Stimulated activated CD4-positive, alpha-beta T cell treated with anti-CD3 and anti-CD28 coated beads, TNF-alpha, amount 100 ng/mL, for 24 hours (primary cell): ENCODE measurements at regions not wholly inside any gene's neighbourhood (a gene's known extent, or its start where the extent isn't known, plus 50 kb on each side); places are given as distances from the start of the nearest gene placed in this dataset.
"Not testable (repeated sequence)": the region's sequence is repeated elsewhere in the genome, so short reads cannot be mapped to it uniquely, and the experiment has no call there.

Experiments
- DNase-seq, 3 experiments: peaks; one replicate each; pipeline ENCODE4 v3.0.0-alpha.2; 2020; ENCODE audit warnings: low read depth in 3 of 3

DNA sequence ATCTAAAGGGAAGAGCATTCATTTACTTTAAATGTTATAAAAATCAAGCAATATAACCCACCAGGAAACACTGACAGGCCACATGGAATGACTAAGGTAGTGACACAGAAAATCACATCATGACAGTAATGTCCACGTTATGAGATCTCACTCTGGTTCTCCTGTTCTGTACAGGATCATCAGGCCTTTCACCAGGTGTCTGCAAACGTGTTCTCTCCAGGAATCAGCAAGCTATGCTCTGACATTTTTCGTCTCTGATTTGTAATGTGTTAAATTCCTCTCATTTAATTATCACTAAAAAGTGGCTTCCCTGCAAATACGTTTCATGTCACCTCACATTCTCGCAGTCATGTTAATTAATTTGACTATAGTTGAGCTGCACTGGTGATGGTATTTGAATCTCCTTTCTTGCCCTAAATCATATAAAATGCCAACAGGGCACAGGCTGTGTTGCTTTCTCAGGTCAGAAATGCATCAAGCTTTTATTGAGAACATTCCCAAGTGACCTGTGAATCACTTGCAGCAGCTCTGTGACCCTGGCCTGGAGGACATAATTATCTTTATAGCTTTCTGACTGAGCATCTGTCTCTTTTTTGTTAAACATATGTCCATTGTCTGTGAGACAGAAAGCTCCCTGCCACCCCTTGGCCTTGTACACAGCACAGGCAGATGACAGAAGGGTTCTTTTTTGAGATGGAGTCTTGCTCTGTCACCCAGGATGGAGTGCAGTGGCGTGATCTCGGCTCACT is 196.2 kb downstream of the DIRAS2 start:
- no peak for DNase-seq

DNA sequence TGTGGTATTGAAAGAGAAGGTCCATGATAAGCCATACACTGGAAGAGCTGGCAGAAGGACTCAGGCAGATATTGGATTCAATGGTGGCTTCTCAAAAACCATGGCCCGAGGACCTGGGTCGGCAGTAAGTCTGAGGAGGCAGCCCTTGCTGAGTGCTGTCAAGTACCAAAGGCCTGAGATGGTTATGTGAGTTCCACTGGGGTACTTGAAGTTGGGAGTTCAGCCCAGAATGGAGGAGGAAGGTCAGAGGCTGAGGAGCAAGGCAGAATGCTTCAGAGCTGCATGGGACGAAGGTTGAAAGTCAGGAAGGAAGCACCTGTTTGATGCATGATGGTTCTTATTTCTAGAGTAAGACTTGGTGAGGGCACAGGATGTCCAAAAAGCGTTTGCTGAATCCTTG is 194.9 kb downstream of the DIRAS2 start:
- DNase-seq, result no peak

DNA sequence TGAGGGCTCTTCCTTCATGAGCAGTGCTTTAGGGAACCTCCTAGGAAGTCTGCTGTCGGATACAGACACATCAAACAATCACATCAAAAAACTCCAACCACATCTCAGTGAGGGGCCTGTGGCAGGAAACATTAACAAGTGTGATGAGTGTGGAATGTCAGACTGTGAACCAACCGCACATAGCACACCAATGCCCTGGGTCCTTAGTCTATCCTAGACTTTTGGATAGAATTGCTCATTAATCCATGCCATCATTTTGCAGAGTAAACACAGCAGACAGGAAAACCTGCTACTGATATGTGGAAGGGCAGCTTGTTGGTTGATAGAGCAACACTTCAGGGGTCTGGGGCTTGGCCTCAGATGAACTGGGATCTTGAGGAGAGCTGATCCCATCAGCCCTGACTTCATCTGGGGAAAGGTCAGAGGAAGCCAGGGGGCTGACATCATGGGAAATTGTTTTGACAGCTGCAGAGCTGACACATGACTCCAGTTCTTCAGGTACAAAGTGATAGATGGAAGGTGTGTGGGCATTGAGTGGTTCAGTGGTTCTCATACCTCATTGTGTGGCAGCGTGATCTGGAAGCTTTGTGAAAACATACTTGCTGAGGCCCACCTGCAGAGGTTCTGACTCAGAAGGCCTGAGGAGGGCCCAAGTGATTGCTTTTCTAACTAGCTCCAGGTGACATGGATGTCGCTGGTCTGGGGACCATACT is 193.3 kb downstream of the DIRAS2 start:
- no peak for DNase-seq

DNA sequence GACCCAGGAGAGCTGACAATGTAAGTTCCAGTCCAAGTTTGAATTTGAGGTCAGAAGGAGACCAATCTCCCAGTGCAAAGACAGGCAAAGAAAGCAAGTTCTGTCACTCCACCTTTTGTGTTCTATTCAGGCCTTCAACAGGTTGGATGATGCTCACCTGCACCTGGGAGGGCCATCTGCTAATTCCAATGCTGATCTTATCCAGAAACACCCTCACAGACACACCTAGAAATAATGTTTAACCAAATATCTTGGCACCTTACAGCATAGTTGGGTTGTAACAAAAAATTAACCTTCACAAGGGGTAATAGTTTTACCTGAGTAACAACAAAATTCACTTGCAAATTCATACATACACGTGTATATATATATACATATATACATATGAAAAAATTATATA is 190.8 kb downstream of the DIRAS2 start:
- no peak for DNase-seq

DNA sequence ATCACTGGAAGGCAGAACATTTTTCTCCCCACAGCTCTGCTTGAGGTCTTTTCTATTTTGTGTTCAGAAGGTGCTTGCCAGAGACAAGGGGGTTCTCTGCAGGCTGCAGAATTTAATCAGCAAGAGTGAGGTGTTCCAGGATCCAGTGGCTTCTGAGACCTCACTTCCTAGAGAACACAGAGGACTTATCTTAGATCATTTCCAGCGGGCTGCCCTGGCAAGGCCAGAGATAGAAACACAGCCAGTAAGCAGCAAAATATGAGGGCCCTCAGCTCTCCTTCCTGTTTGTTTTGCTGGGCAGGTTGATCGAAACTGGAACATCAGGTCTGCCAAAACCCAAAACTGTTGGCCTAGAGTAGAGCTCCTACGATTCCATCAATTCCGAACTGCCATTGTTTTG is 187.3 kb downstream of the DIRAS2 start:
- DNase-seq, result no peak

DNA sequence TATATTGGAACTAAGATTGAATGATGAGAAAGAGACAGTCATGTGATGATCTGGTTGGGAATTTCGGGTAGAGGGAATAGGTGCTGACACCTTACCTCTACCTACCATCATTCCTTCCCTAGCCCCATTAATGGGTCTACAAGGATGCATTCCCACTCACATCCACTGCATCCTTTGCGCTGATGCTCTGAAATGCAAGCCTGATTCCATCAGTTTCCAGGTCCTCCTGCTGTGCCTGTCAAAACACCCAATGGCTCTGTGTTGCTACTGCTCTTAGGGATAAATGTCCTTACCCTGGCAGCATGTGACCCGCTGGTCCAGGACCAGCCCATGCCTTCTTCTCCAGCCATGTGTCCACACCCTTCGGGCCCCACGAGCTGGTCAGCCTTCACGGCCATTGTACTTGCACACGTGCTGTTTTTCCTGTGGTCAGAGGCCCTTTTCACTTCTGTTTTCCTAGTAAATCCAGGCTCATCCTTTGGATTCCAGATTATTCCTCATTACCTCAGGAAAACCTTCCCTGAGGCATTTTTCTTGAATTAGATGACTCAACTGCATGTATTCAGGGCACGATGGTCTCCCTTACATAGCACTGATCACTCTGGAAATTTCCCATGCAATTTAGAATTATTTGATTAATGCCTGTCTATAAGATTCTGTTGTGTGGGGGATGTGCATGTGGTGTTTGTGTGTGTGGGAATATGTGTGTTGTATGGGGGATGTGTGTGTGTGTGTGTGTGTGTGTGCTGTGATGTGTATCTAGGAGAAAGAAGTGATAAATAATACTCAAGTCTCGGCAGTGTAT is 185.0 kb downstream of the DIRAS2 start:
- no peak for DNase-seq

DNA sequence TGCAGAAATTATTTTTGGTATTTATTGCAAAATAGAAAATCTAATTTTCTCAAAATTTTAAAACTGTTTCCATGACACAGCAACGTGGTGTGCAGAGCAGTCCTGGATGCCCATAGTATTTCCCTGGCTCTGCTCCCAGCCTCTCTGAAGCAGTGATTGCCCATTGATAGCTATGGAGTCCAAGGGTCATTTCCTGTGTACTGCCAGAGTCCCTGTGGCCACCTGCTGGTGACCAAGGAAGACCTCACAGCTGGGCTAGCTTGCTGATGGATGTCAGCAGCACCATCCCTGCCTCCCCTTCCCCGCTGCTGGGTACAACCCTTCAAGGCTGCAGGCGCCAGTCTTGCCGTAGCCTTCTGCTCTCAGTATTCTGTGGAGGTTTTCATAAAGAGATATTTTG is 184.1 kb downstream of the DIRAS2 start:
- DNase-seq, result no peak

DNA sequence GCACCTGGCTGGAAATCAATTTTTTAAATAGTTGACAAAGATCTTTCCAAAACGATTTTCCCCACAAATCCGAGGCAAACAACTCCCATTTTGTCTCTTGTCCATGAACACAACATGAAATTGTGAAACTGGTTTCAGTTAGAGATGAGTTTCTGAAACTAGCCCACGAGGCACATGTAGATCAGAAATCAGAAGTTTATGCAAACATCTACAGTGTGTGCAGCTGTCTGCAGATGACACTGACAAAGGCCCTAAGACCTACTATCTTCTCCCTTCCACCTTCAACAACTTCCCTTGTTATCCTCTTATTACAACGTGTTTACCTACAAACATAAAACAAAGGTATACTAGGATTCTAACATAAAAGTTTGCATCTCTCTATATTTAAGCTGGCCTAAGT is 183.3 kb downstream of the DIRAS2 start:
- DNase-seq, result no peak

DNA sequence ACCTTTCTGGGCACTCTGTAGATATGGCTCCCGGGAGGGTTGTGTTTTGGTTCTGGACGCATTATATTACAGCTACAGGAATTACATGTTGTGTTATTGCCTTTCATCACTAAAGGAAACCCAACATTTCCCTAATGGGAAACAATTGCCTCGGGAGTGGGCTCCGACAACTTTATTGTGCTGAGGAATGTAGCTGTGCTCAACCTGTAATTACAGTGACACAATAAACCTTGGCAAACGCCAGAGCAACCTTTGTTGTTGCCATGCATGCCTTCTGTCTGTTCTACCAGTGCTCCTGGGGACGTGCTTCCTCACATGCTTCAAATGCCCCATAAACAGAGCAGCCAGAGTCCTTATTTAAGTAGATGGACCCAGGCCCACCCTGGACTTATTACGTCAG is 182.4 kb downstream of the DIRAS2 start:
- DNase-seq, result no peak

DNA sequence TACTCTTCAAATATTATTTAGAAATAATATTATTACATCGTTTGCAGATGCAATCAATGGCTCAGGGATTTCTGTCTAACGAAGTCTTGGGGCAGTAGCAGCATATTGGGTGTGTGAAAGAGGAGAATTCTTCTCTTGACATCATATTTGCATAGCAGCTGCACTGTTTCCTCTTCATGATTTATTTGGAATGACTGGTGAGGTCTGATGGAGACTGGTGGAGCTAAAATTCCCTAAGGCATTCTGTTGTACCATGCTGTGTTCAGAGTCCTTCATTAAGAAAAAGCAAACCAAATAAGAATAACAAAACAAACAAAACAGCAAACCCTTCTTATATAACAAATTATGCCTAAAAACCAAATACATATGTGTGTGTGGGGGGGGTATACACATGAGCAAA is 177.6 kb downstream of the DIRAS2 start:
- DNase-seq, result no peak

DNA sequence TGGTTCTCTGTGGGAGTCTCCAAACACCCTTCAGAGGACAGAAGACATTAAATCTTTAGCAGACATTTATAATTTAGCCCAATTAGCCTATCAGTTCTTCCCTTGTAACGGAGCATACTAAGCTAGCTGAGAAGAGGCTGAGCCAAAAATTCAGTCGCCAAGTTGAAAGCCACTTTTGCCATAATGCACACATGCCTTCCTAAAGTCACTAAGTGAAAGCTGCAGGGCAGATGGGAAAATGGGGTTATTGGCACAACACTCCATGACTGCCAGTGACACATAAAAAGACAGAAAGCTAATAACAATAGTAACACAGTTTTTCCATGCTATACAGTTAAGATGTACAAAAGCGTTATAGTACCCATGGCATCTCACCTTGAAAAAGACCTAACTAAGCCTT is 176.2 kb downstream of the DIRAS2 start:
- DNase-seq, result no peak

DNA sequence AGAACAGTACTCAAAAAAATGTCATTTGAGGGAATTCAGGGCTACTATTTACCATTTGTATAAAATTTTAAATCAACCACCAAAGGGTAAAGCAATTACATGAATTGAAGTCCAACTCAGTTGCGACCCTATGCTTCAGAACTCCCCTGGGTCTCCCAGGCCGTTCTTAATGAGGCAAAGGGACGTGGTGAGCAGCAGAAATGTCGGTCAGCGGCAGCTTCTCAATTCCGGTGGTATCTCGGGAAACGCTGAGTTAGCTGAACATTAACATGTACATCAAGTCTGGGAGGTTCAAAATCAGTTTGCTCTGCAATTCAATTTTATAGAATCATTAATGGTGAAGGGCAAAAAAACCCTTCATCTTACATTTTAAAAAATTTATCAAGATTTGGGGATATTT is 173.2 kb downstream of the DIRAS2 start:
- no peak for DNase-seq

DNA sequence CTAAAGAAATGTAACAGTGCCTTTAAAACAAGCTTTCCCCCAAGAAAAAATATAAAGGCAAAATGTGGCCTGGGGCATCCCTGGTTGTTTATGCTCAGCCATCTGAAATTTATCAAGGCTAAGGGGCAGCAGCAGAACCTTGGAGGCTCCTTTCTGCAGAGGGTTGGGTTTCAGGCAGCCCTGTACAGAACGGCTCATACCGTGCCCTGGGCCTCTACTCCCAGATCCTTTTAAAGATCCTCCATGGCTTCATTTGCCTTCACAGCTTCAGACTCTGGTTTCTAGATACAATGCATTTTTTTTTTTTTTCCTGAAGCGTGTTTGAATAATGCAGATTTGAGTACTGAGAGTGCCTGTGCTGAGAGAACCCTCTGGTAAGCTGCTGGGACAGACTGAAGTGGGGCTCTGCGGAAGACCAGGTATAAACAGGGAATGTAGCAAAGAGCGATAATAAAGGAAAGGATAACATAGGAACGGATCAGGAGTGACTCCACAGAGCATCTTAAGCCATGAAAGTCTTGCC is 172.7 kb downstream of the DIRAS2 start:
- DNase-seq, result no peak

DNA sequence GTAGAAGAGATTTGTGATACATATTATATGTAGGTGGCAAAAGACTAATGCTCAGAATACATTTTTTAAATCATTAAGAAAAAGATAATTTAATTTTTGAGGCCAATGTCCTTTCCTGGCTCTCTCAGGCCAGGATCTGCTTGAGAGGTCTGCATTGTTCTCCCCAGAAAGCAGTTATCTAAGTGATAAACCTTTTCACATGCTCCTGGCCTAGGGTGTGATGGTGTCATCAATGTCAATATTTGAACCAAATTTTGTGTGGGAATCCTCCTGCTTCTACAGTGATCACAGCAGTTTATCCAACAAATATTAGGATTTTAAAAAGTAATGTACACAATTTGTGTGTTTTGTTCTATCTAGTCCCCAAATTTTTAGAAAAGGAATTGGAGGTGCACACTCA is 166.6 kb downstream of the DIRAS2 start:
- DNase-seq, result no peak

DNA sequence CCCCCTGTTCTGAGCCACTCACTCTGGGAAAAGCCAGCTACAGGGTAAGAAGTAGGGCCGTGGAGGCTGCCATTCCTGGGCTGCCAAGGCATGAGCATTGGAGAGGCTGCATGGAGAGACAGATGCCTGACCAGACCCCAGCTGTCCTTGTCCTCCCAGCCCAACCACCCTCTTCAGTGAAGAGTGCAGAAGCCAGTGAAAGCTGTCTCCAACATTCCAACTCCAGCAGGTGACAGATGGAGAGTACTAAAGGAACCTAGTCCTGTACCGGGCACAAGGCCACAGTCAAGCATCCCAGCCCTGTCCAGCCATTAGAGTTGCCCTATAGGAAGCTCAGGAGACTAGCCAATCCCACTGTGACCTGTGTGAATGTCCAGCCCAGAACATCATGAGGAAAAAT is 165.1 kb downstream of the DIRAS2 start:
- DNase-seq, result no peak

DNA sequence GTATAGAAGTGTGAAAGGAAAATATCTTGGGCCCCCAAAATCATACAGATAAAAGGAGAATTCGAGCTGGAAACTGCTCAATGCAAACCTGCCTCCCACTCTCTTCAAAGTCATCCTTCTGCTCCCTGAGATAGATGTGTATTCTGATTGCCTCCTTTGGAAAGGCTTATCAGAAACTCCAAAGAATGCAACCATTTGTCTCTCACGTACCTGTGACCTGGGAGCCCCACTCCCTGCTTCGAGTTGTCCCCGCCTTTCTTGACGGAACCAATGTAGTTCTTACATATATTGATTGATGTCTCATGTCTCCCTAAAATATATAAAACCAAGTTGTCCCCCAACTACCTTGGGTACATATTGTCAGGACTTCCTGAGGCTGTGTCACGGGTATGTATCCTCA is 163.8 kb downstream of the DIRAS2 start:
- no peak for DNase-seq

DNA sequence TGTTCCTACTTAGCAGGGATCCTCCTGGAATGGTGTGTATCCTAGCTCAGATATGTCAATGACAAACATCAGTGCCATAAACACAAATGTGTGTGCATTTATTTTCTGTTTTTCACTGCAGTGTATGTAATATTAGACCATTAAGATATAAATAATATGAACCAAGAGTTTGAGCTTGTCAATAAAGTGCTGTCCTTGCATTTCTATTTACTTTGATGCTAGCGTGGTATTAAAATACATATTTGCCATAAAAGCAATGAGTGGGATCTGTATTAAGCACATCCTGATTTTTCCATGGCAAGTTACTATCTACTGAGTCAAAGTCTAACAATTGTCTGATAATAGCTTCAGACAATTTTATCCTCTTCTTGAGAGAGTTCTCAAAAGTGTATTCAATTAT is 157.6 kb downstream of the DIRAS2 start:
- no peak for DNase-seq

DNA sequence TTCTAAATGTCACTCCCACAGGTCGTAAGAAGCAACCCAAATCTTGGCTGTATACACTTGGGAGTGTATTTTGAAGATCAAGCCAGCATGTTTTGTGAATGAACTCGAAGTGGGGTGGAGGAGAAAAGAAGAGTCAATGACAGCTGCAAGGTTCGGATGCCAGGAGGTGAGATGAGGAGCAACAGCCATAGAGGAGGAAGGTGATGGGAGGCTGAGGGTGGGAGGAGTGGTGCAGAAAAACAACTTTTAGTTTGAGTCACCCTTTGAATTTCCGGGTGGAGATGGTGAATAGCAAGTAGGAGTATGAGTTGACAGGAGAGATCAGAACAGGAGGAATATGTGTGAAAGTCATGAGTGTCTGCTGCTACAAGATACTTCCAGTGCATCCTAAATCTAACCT is 153.6 kb downstream of the DIRAS2 start:
- DNase-seq, result no peak

DNA sequence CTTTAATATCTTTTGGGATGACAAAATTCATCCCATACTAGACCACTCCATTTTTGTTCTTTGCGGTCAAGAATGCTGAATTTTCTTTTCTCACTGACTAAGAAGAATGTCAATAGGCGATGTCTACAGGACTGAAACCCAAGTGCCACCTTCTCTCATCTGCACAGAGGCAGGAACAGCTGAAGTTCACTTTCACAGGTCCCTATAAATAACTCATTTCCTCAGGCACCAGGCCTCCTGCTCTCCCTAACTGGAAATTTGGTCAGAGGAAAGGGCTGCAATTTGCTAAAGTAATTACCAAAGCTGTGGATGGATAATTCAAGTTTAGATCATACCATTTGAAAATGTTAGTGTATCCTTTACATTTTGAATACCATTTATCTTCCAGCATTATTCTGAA is 142.9 kb downstream of the DIRAS2 start:
- DNase-seq, result no peak

DNA sequence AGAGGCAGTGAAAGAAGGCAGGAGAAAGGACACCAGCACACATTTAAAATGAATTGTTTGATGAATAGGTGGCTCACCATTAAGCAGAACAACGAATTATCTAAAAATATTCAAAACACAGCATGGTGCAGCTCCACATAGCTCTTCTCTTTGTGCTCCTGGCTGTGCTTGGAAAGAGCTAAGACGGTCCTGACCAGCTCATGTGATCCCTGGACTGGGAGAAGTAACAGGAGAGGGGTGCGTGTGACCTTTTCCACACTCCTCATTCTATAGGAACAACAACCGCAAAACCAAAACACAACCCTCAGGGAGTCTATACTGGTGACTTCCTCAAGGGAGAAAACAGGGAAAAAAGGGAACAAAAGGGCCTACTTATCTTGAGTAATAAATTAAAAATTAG is 140.5 kb downstream of the DIRAS2 start:
- DNase-seq, result no peak

DNA sequence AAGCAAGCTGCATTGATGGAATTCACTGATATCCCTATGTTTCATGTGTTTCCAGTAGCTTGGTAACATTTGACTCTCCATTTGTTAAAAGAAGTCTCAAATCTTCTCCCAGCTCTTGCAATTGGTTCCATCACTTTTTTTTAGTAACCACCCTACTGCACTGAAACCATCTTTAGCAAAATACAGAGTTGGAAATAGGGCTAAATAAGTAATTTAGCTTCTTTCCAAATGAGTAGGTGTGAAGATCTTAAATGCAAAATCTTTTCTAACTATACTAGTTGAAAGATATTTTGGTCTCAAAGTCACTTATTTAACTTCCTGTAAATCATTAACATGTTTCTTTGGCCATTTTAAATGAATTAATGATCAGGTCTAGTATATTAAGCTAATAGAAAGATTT is 138.1 kb downstream of the DIRAS2 start:
- DNase-seq, result no peak

DNA sequence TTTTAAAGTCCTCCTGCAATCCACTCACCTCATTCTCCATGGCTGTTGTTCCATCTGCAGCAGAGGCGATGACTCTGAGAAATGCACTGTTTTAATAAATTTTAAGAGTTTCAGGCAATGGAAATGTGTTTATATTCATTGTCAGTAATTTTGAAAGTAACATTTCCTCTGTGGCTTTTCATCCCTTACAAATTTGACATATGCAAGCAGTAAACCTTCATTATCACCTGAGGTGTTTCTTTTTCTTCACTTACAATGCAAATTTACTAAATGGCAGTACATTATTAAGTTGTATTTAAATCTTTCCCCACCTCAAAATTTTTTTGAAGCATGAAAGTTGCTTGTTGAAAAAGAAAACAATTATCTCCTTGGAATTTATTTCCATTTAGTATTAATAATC is 136.9 kb downstream of the DIRAS2 start:
- DNase-seq, result no peak

DNA sequence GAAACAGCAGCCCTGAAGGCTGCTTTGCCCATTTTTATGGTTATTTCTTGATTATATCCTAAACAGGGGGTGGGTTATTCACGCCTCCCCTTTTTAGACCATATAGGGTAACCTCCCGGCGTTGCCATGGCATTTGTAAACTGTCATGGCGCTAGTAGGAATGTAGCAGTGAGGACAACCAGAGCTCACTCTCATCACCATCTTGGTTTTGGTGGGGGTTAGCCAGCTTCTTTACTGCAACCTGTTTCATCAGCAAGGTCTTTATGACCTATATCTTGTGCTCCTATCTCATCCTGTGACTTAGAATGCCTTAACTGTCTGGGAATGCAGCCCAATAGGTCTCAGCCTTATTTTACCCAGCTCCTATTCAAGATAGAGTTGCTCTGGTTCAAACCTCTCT is 136.2 kb downstream of the DIRAS2 start:
- DNase-seq, result not testable (repeated sequence)
